OCI-LY7 (cell line): ENCODE measurements at regions not wholly inside any gene's neighbourhood (a gene's known extent, or its start where the extent isn't known, plus 50 kb on each side); places are given as distances from the start of the nearest gene placed in this dataset.

Source experiments
- BruUV-seq: library from RNA; stranded (reverse); fragments of 400-500 nt; replicated peaks from 2 replicates; lab custom pipeline; 2021; lab: Mats Ljungman, UMichigan
- CTCF ChIA-PET: fragments of 300-600 bp; sonication (Branson Sonifier 250); formaldehyde crosslinking; loops from one replicate; lab custom pipeline; 2022; ENCODE audit warnings: antibody characterized with exemption; ENCODE audit not compliant: unreplicated experiment; lab: Charles Lee
- POLR2A ChIA-PET: fragments of 300-600 bp; sonication (Branson Sonifier 250); formaldehyde crosslinking; loops from one replicate; lab custom pipeline; 2022; ENCODE audit warnings: antibody characterized with exemption; lab: Charles Lee
- DNase-seq: peaks from one replicate; pipeline ENCODE4 v3.0.0-alpha.2; 2015; ENCODE audit warnings: low spot score
- H2AFZ ChIP-seq: fragments of 200-600 bp; sonication (generic), shearing (Covaris generic); 2 replicates; pipeline ENCODE4 v1.6.1; 2014; ENCODE audit warnings: mild to moderate bottlenecking, antibody characterized with exemption, low read length, moderate library complexity
- H3K27ac ChIP-seq: fragments of 200-600 bp; sonication (generic); 2 replicates; pipeline ENCODE4 v1.5.1; 2014; ENCODE audit warnings: mixed run types, low read depth, mild to moderate bottlenecking, moderate library complexity, low read length, inconsistent platforms; ENCODE audit not compliant: poor library complexity, severe bottlenecking
- H3K36me3 ChIP-seq: fragments of 200-600 bp; sonication (generic); 2 replicates; pipeline ENCODE4 v1.6.1; 2014; ENCODE audit warnings: mild to moderate bottlenecking, antibody characterized with exemption, low read length, moderate library complexity, mixed read lengths; ENCODE audit not compliant: insufficient read depth
- H3K4me1 ChIP-seq: fragments of 200-600 bp; sonication (generic); 2 replicates; pipeline ENCODE4 v1.5.1; 2014; ENCODE audit warnings: mild to moderate bottlenecking, low read length; ENCODE audit not compliant: insufficient read depth, poor library complexity, severe bottlenecking
- H3K4me2 ChIP-seq: fragments of 200-600 bp; sonication (generic); 2 replicates; pipeline ENCODE4 v1.6.1; 2014; ENCODE audit warnings: mild to moderate bottlenecking, low read length
- H3K4me3 ChIP-seq: fragments of 200-600 bp; sonication (generic); 2 replicates; pipeline ENCODE4 v1.5.1; 2014; ENCODE audit warnings: mild to moderate bottlenecking, low read depth, low read length; ENCODE audit not compliant: poor library complexity, severe bottlenecking
- H3K79me2 ChIP-seq: fragments of 200-600 bp; sonication (generic); 2 replicates; pipeline ENCODE4 v1.6.1; 2016; ENCODE audit warnings: low read depth, mild to moderate bottlenecking, low read length, moderate library complexity, mixed read lengths; ENCODE audit not compliant: insufficient read depth
- H3K9me2 ChIP-seq: fragments of 200-600 bp; sonication (generic); 2 replicates; pipeline ENCODE4 v1.6.1; 2016; ENCODE audit warnings: mild to moderate bottlenecking, low read length, mixed read lengths; ENCODE audit not compliant: insufficient read depth
- H3K9me3 ChIP-seq: fragments of 200-600 bp; sonication (generic); 2 replicates; pipeline ENCODE4 v1.6.1; 2014; ENCODE audit warnings: mild to moderate bottlenecking, mixed run types, low read length, mixed read lengths
- H4K20me1 ChIP-seq: fragments of 200-600 bp; sonication (generic); 2 replicates; pipeline ENCODE4 v1.6.1; 2014; ENCODE audit warnings: mild to moderate bottlenecking, antibody characterized with exemption, low read length, moderate library complexity, mixed read lengths; ENCODE audit not compliant: insufficient read depth
- CTCF ChIP-seq: fragments of 200-600 bp; sonication (generic); conservative IDR thresholded peaks from 2 replicates; pipeline ENCODE4 v1.5.1; 2014; ENCODE audit warnings: mild to moderate bottlenecking, antibody characterized with exemption, low read length, moderate library complexity, mixed read lengths
- EZH2phosphoT487 ChIP-seq: fragments of 200-600 bp; sonication (generic); IDR thresholded peaks from 2 replicates; pipeline ENCODE4 v1.6.1; 2018; ENCODE audit warnings: low read depth, borderline replicate concordance, mild to moderate bottlenecking, mixed run types, antibody characterized with exemption, low read length, moderate library complexity, mixed read lengths
- intact Hi-C: fragments of 100-400 bp; cut with micrococcal nuclease; formaldehyde crosslinking; loops from one replicate; pipeline ENCODE4 v1.10.0; 2022; ENCODE audit not compliant: unreplicated experiment

GRCh38 chr14:103230021-103230420 is 104.0 kb upstream of the EIF5 start:
- ChIA-PET CTCF (no interaction called here), POLR2A (no interaction called here)
- Histone ChIP-seq H3K27ac (no peak overlapping the region), H3K4me3 (no peak overlapping the region), H3K79me2 (no peaks in the 10 kb centered on the region), H3K9me2 (no peaks in the 10 kb centered on the region), H4K20me1 (no peaks in the 10 kb centered on the region), H3K9me3 (no peaks in the 10 kb centered on the region), H2AFZ (no peak overlapping the region), H3K4me1 (no peaks in the 10 kb centered on the region), H3K4me2 (no peak overlapping the region), H3K36me3 (no peaks in the 10 kb centered on the region)
- no peak for DNase-seq
- no TSS peak for BruUV-seq
- TF ChIP-seq CTCF (no peak), EZH2phosphoT487 (no peak)
- intact Hi-C loops, result no loop called here

GRCh38 chr14:103230658-103231334 is 103.2 kb upstream of the EIF5 start:
- no peak for TF ChIP-seq CTCF
- H3K9me3 ChIP-seq, result no peaks in the 10 kb centered on the region
- H3K79me2 ChIP-seq, result no peaks in the 10 kb centered on the region
- CTCF ChIA-PET, result no interaction called here
- no TSS peak for BruUV-seq
- POLR2A ChIA-PET, result no interaction called here
- no peaks in the 10 kb centered on the region for H3K36me3 ChIP-seq
- no peak for DNase-seq
- no peak overlapping the region for H2AFZ ChIP-seq
- intact Hi-C loops, result no loop called here
- no peaks in the 10 kb centered on the region for H4K20me1 ChIP-seq
- H3K4me1 ChIP-seq, result no peaks in the 10 kb centered on the region
- H3K9me2 ChIP-seq, result no peaks in the 10 kb centered on the region
- H3K4me3 ChIP-seq, result no peak overlapping the region
- H3K4me2 ChIP-seq, result no peak overlapping the region
- H3K27ac ChIP-seq, result no peak overlapping the region

- ChIA-PET POLR2A (no interaction called here), CTCF (no interaction called here)
- H3K9me2 ChIP-seq, result no peaks in the 10 kb centered on the region
- H4K20me1 ChIP-seq, result no peaks in the 10 kb centered on the region
- no peak overlapping the region for H3K27ac ChIP-seq
- H3K9me3 ChIP-seq, result no peaks in the 10 kb centered on the region
- no peak for DNase-seq
- H3K36me3 ChIP-seq, result no peaks in the 10 kb centered on the region
- no peak overlapping the region for H2AFZ ChIP-seq
- no TSS peak for BruUV-seq
- TF ChIP-seq CTCF (no peak), EZH2phosphoT487 (no peak)
- no peaks in the 10 kb centered on the region for H3K4me1 ChIP-seq
- H3K79me2 ChIP-seq, result no peaks in the 10 kb centered on the region
- H3K4me2 ChIP-seq, result no peak overlapping the region
- no peak overlapping the region for H3K4me3 ChIP-seq
- intact Hi-C loops, result no loop called here
These were observed 102.5 kb upstream of the EIF5 start for GRCh38 chr14:103231376-103232019.
